GM23338 (cell line): ENCODE measurements at regions not wholly inside any gene's neighbourhood (a gene's known extent, or its start where the extent isn't known, plus 50 kb on each side); places are given as distances from the start of the nearest gene placed in this dataset.

ENCODE experiments used
- ATAC-seq: fragments of 200-7000 bp; cut with Tn5 transposase; 3 replicates; pipeline ENCODE4 v1.9.1; 2020
- DNase-seq: peaks from one replicate; pipeline ENCODE4 v3.0.0-alpha.2; 2015; ENCODE audit warnings: low spot score
- H2AFZ ChIP-seq: fragments of 200-600 bp; sonication (generic); 2 replicates; pipeline ENCODE4 v1.8.0; 2016; ENCODE audit warnings: antibody characterized with exemption, mild to moderate bottlenecking, moderate library complexity
- H3F3A ChIP-seq: fragments of 200-600 bp; sonication (generic); replicated peaks from 2 replicates; pipeline ENCODE4 v1.8.0; 2017; ENCODE audit warnings: antibody characterized with exemption, mixed run types, low read depth
- H3K27ac ChIP-seq: fragments of 200-600 bp; sonication (generic); 2 replicates; pipeline ENCODE4 v1.6.1; 2016; ENCODE audit warnings: low read depth
- H3K27me3 ChIP-seq: fragments of 200-600 bp; sonication (generic); 2 replicates; pipeline ENCODE4 v1.8.0; 2016; ENCODE audit warnings: mild to moderate bottlenecking, mixed run types, moderate library complexity; ENCODE audit not compliant: insufficient read depth
- H3K36me3 ChIP-seq: fragments of 200-600 bp; sonication (generic); 2 replicates; pipeline ENCODE4 v1.8.0; 2016; ENCODE audit warnings: mild to moderate bottlenecking; ENCODE audit not compliant: insufficient read depth
- H3K4me1 ChIP-seq: fragments of 200-600 bp; sonication (generic); 2 replicates; pipeline ENCODE4 v1.8.0; 2016; ENCODE audit warnings: mild to moderate bottlenecking, moderate library complexity; ENCODE audit not compliant: insufficient read depth
- H3K4me2 ChIP-seq: fragments of 200-600 bp; sonication (generic); 2 replicates; pipeline ENCODE4 v1.7.1; 2017; ENCODE audit warnings: mixed run types
- H3K4me3 ChIP-seq: fragments of 200-600 bp; sonication (generic); 2 replicates; pipeline ENCODE4 v1.6.1; 2016; ENCODE audit warnings: mixed run types
- H3K79me2 ChIP-seq: fragments of 200-600 bp; sonication (generic); replicated peaks from 2 replicates; pipeline ENCODE4 v1.8.0; 2017; ENCODE audit warnings: mild to moderate bottlenecking; ENCODE audit not compliant: insufficient read depth
- H3K9me2 ChIP-seq: fragments of 200-600 bp; sonication (generic); 2 replicates; pipeline ENCODE4 v1.8.0; 2017; ENCODE audit not compliant: insufficient read depth
- H4K20me1 ChIP-seq: fragments of 200-600 bp; sonication (generic); replicated peaks from 2 replicates; pipeline ENCODE4 v1.8.0; 2017; ENCODE audit warnings: mild to moderate bottlenecking; ENCODE audit not compliant: insufficient read depth
- H3K27ac Mint-ChIP-seq: 2 replicates; pipeline ENCODE4 v1.8.0; 2020; ENCODE audit warnings: inconsistent platforms, mild to moderate bottlenecking, moderate library complexity, mixed read lengths
- H3K27me3 Mint-ChIP-seq: 3 replicates; pipeline ENCODE4 v1.8.0; 2022; ENCODE audit warnings: low read depth, mild to moderate bottlenecking, moderate library complexity, mixed read lengths, inconsistent platforms; ENCODE audit not compliant: insufficient read depth, poor library complexity
- H3K36me3 Mint-ChIP-seq: 3 replicates; pipeline ENCODE4 v1.8.0; 2021; ENCODE audit warnings: low read depth, mild to moderate bottlenecking, inconsistent platforms, moderate library complexity, mixed read lengths
- H3K4me1 Mint-ChIP-seq: 3 replicates; pipeline ENCODE4 v1.8.0; 2020; ENCODE audit warnings: mild to moderate bottlenecking, inconsistent platforms, mixed read lengths
- H3K4me3 Mint-ChIP-seq: 3 replicates; pipeline ENCODE4 v1.8.0; 2021; ENCODE audit warnings: moderate library complexity, mild to moderate bottlenecking, inconsistent platforms, mixed read lengths
- H3K9me3 Mint-ChIP-seq: 3 replicates; pipeline ENCODE4 v1.8.0; 2020; ENCODE audit warnings: moderate library complexity, mild to moderate bottlenecking, inconsistent platforms, mixed read lengths
- CREB1 ChIP-seq: fragments of 250-450 bp; sonication (Bioruptor Pico); IDR thresholded peaks from 2 replicates; pipeline ENCODE4 v1.5.0; 2020; ENCODE audit warnings: low read depth, mild to moderate bottlenecking, moderate library complexity
- EZH2 ChIP-seq: fragments of 200-600 bp; sonication (generic); IDR thresholded peaks from one replicate; pipeline ENCODE4 v1.8.0; 2017; ENCODE audit warnings: antibody characterized with exemption, mild to moderate bottlenecking, low read depth; ENCODE audit not compliant: unreplicated experiment
- EZH2phosphoT487 ChIP-seq: fragments of 200-600 bp; sonication (generic); IDR thresholded peaks from one replicate; pipeline ENCODE4 v1.8.1; 2018; ENCODE audit warnings: antibody characterized with exemption; ENCODE audit not compliant: unreplicated experiment
- JUNB ChIP-seq: IDR thresholded peaks from one replicate; pipeline ENCODE4 v1.6.1; 2016; ENCODE audit warnings: antibody characterized with exemption; ENCODE audit not compliant: unreplicated experiment
- NANOG ChIP-seq: IDR thresholded peaks from 2 replicates; pipeline ENCODE4 v1.6.1; 2016; ENCODE audit warnings: antibody characterized with exemption, borderline replicate concordance
- ZNF114 ChIP-seq: fragments of 250-450 bp; sonication (Bioruptor Pico); IDR thresholded peaks from 2 replicates; pipeline ENCODE4 v1.5.0; 2020; ENCODE audit warnings: mild to moderate bottlenecking, moderate library complexity
- ZNF331 ChIP-seq: fragments of 250-450 bp; sonication (Bioruptor Pico); IDR thresholded peaks from 2 replicates; pipeline ENCODE4 v1.5.0; 2020; ENCODE audit warnings: low read depth, mild to moderate bottlenecking, moderate library complexity
- ZNF462 ChIP-seq: fragments of 250-450 bp; sonication (Bioruptor Pico); IDR thresholded peaks from 2 replicates; pipeline ENCODE4 v1.5.0; 2020; ENCODE audit warnings: mild to moderate bottlenecking, moderate library complexity
- TF ChIP-seq, protein P1 (sequence below), 2 experiments: fragments of 200-600 bp in 1 of 2; sonication (generic) in 1 of 2; conservative IDR thresholded peaks; 2 replicates each; pipeline versions ENCODE4 v1.5.1 to v1.6.1; 2016 to 2017; ENCODE audit warnings: antibody characterized with exemption in 2 of 2, low read depth in 2 of 2, mild to moderate bottlenecking in 2 of 2, moderate library complexity in 1 of 2
- TF ChIP-seq, protein P2 (sequence below): IDR thresholded peaks from one replicate; pipeline ENCODE4 v1.6.1; 2018; ENCODE audit warnings: antibody characterized with exemption; ENCODE audit not compliant: unreplicated experiment

GRCh38 chr1:190904091-190904695 lies 426.5 kb upstream of the BRINP3 start:
- Histone ChIP-seq H3K36me3 (no peaks in the 10 kb centered on the region), H4K20me1 (no peaks in the 10 kb centered on the region), H3K9me2 (no peaks in the 10 kb centered on the region), H2AFZ (no peak overlapping the region), H3K4me3 (no peak overlapping the region), H3F3A (no peaks in the 10 kb centered on the region), H3K79me2 (no peaks in the 10 kb centered on the region), H3K4me2 (no peak overlapping the region), H3K4me1 (no peaks in the 10 kb centered on the region), H3K27me3 (no peaks in the 10 kb centered on the region), H3K27ac (no peak overlapping the region)
- Mint-ChIP-seq H3K9me3 (no peaks in the 10 kb centered on the region), H3K4me1 (no peaks in the 10 kb centered on the region), H3K4me3 (no peak overlapping the region), H3K36me3 (no peaks in the 10 kb centered on the region), H3K27ac (no peak overlapping the region), H3K27me3 (no peaks in the 10 kb centered on the region)
- no peak for ATAC-seq
- no peak for TF ChIP-seq EZH2phosphoT487
- no peak for TF ChIP-seq CREB1
- TF ChIP-seq, protein P1, sequence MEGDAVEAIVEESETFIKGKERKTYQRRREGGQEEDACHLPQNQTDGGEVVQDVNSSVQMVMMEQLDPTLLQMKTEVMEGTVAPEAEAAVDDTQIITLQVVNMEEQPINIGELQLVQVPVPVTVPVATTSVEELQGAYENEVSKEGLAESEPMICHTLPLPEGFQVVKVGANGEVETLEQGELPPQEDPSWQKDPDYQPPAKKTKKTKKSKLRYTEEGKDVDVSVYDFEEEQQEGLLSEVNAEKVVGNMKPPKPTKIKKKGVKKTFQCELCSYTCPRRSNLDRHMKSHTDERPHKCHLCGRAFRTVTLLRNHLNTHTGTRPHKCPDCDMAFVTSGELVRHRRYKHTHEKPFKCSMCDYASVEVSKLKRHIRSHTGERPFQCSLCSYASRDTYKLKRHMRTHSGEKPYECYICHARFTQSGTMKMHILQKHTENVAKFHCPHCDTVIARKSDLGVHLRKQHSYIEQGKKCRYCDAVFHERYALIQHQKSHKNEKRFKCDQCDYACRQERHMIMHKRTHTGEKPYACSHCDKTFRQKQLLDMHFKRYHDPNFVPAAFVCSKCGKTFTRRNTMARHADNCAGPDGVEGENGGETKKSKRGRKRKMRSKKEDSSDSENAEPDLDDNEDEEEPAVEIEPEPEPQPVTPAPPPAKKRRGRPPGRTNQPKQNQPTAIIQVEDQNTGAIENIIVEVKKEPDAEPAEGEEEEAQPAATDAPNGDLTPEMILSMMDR (conservative IDR thresholded peaks at IDR 0.05; ENCODE audit: low read depth in 2 of 2) = no peak
- no peak for TF ChIP-seq ZNF331 (CRISPR knock-in tag)
- no peak for TF ChIP-seq ZNF462 (CRISPR knock-in tag)
- TF ChIP-seq, protein P2, sequence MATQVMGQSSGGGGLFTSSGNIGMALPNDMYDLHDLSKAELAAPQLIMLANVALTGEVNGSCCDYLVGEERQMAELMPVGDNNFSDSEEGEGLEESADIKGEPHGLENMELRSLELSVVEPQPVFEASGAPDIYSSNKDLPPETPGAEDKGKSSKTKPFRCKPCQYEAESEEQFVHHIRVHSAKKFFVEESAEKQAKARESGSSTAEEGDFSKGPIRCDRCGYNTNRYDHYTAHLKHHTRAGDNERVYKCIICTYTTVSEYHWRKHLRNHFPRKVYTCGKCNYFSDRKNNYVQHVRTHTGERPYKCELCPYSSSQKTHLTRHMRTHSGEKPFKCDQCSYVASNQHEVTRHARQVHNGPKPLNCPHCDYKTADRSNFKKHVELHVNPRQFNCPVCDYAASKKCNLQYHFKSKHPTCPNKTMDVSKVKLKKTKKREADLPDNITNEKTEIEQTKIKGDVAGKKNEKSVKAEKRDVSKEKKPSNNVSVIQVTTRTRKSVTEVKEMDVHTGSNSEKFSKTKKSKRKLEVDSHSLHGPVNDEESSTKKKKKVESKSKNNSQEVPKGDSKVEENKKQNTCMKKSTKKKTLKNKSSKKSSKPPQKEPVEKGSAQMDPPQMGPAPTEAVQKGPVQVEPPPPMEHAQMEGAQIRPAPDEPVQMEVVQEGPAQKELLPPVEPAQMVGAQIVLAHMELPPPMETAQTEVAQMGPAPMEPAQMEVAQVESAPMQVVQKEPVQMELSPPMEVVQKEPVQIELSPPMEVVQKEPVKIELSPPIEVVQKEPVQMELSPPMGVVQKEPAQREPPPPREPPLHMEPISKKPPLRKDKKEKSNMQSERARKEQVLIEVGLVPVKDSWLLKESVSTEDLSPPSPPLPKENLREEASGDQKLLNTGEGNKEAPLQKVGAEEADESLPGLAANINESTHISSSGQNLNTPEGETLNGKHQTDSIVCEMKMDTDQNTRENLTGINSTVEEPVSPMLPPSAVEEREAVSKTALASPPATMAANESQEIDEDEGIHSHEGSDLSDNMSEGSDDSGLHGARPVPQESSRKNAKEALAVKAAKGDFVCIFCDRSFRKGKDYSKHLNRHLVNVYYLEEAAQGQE = no peak
- no peak for TF ChIP-seq JUNB
- TF ChIP-seq NANOG = no peak
- TF ChIP-seq EZH2 = no peak
- TF ChIP-seq ZNF114 (CRISPR knock-in tag) = no peak
- no peak for DNase-seq
